HEK293 (cell line): ENCODE measurements at regions not wholly inside any gene's neighbourhood (a gene's known extent, or its start where the extent isn't known, plus 50 kb on each side); places are given as distances from the start of the nearest gene placed in this dataset.

Source experiments
- CTCF ChIA-PET: fragments of 350-600 bp; formaldehyde crosslinking; extraction: SDS; loops from one replicate; lab custom pipeline; 2021; ENCODE audit warnings: antibody characterized with exemption; lab: Yijun Ruan, JAX
- POLR2A ChIA-PET: fragments of 300-600 bp; formaldehyde crosslinking; extraction: SDS; loops from one replicate; lab custom pipeline; 2020; ENCODE audit warnings: antibody characterized with exemption, inconsistent platforms; lab: Yijun Ruan, JAX
- H3K27ac ChIP-seq: fragments of 200-500 bp; sonication (Bioruptor generic); 2 replicates; pipeline ENCODE4 v1.5.1; 2014; ENCODE audit warnings: low read depth, low read length, control low read depth, inconsistent platforms; ENCODE audit errors: extremely low read depth
- H3K36me3 ChIP-seq, 2 experiments: fragments of 200-500 bp in 1 of 2; sonication (Bioruptor generic) in 1 of 2; 1 replicate in 1 of 2; 2 replicates in 1 of 2; pipeline ENCODE4 v1.5.1; 2014 to 2017; ENCODE audit warnings: inconsistent platforms in 2 of 2, low read length in 2 of 2; ENCODE audit not compliant: control insufficient read depth in 2 of 2, insufficient read depth in 1 of 2
- H3K4me1 ChIP-seq: fragments of 200-500 bp; sonication (Bioruptor generic); 2 replicates; pipeline ENCODE4 v1.5.1; 2014; ENCODE audit warnings: mild to moderate bottlenecking, low read length, inconsistent platforms; ENCODE audit not compliant: control insufficient read depth, insufficient read depth
- H3K4me3 ChIP-seq: 2 replicates; pipeline ENCODE4 v1.5.1; 2011; ENCODE audit warnings: low read depth, mild to moderate bottlenecking, control low read depth, low read length, moderate library complexity
- H3K9me3 ChIP-seq: fragments of 200-500 bp; sonication (Bioruptor generic); 2 replicates; pipeline ENCODE4 v1.5.1; 2014; ENCODE audit warnings: low read depth, low read length, inconsistent platforms; ENCODE audit not compliant: control insufficient read depth, insufficient read depth
- ATF2 ChIP-seq: fragments of 450-650 bp; formaldehyde crosslinking; IDR thresholded peaks from 2 replicates; pipeline ENCODE4 v1.5.1; 2016; ENCODE audit warnings: missing biosample characterization, missing genetic modification characterization, low read depth
- ELK4 ChIP-seq: IDR thresholded peaks from 2 replicates; pipeline ENCODE4 v1.6.1; 2011; ENCODE audit warnings: mild to moderate bottlenecking, low read depth, low read length, borderline replicate concordance
- GFI1B ChIP-seq: fragments of 450-650 bp; formaldehyde crosslinking; IDR thresholded peaks from 2 replicates; pipeline ENCODE4 v1.5.1; 2016; ENCODE audit warnings: missing biosample characterization, missing genetic modification characterization
- HOXA7 ChIP-seq: sonication (generic); formaldehyde crosslinking; IDR thresholded peaks from 2 replicates; pipeline ENCODE4 v1.8.1; 2022; ENCODE audit warnings: missing genetic modification reagents, borderline replicate concordance
- HOXD13 ChIP-seq: sonication (generic); formaldehyde crosslinking; IDR thresholded peaks from 2 replicates; pipeline ENCODE4 v1.8.0; 2022; ENCODE audit warnings: missing genetic modification reagents, borderline replicate concordance
- MEIS1 ChIP-seq: sonication (generic); formaldehyde crosslinking; IDR thresholded peaks from 2 replicates; pipeline ENCODE4 v1.8.1; 2022; ENCODE audit warnings: missing genetic modification reagents, mild to moderate bottlenecking, borderline replicate concordance
- SETDB1 ChIP-seq: IDR thresholded peaks from one replicate; pipeline ENCODE4 v1.6.1; 2017; ENCODE audit warnings: mild to moderate bottlenecking, low read length, moderate library complexity, mixed read lengths; ENCODE audit not compliant: insufficient read length
- SP3 ChIP-seq: fragments of 450-650 bp; formaldehyde crosslinking; IDR thresholded peaks from 2 replicates; pipeline ENCODE4 v1.5.1; 2016; ENCODE audit warnings: missing biosample characterization, missing genetic modification characterization
- TCF7L2 ChIP-seq: IDR thresholded peaks from 2 replicates; pipeline ENCODE4 v1.6.1; 2011; ENCODE audit warnings: low read depth, mild to moderate bottlenecking, inconsistent platforms, low read length, moderate library complexity, borderline replicate concordance
- TRIM28 ChIP-seq: IDR thresholded peaks from 2 replicates; pipeline ENCODE4 v1.6.1; 2011; ENCODE audit warnings: low read length, control low read depth, borderline replicate concordance
- ZBTB7A ChIP-seq: fragments of 450-650 bp; formaldehyde crosslinking; IDR thresholded peaks from 2 replicates; pipeline ENCODE4 v1.5.1; 2016; ENCODE audit warnings: low read depth, missing biosample characterization, missing genetic modification characterization
- ZFP3 ChIP-seq: fragments of 450-650 bp; formaldehyde crosslinking; IDR thresholded peaks from 2 replicates; pipeline ENCODE4 v1.5.1; 2016; ENCODE audit warnings: low read depth, missing biosample characterization, missing genetic modification characterization
- ZFP69B ChIP-seq: fragments of 450-650 bp; formaldehyde crosslinking; IDR thresholded peaks from 2 replicates; pipeline ENCODE4 v1.5.1; 2016; ENCODE audit warnings: missing biosample characterization, missing genetic modification characterization
- ZIC2 ChIP-seq: fragments of 450-650 bp; formaldehyde crosslinking; IDR thresholded peaks from 2 replicates; pipeline ENCODE4 v1.5.1; 2016; ENCODE audit warnings: missing biosample characterization, missing genetic modification characterization
- ZNF146 ChIP-seq: fragments of 450-650 bp; formaldehyde crosslinking; IDR thresholded peaks from 2 replicates; pipeline ENCODE4 v1.5.1; 2016; ENCODE audit warnings: missing biosample characterization, missing genetic modification characterization
- ZNF19 ChIP-seq: fragments of 450-650 bp; formaldehyde crosslinking; IDR thresholded peaks from 2 replicates; pipeline ENCODE4; 2016; ENCODE audit warnings: missing biosample characterization, missing genetic modification characterization, low read depth
- ZNF23 ChIP-seq: fragments of 450-650 bp; formaldehyde crosslinking; IDR thresholded peaks from 2 replicates; pipeline ENCODE4 v1.5.1; 2016; ENCODE audit warnings: missing biosample characterization, missing genetic modification characterization, borderline replicate concordance
- ZNF366 ChIP-seq: fragments of 450-650 bp; formaldehyde crosslinking; conservative IDR thresholded peaks from 2 replicates; pipeline ENCODE4 v1.5.1; 2016; ENCODE audit warnings: missing biosample characterization, missing genetic modification characterization
- ZNF37A ChIP-seq: fragments of 450-650 bp; IDR thresholded peaks from 2 replicates; pipeline ENCODE4 v1.5.1; 2018; ENCODE audit warnings: missing biosample characterization, missing genetic modification characterization
- ZNF404 ChIP-seq: fragments of 450-650 bp; formaldehyde crosslinking; IDR thresholded peaks from 2 replicates; pipeline ENCODE4 v1.5.1; 2017; ENCODE audit warnings: missing biosample characterization, missing genetic modification characterization
- ZNF416 ChIP-seq: fragments of 450-650 bp; formaldehyde crosslinking; IDR thresholded peaks from 2 replicates; pipeline ENCODE4 v1.5.1; 2016; ENCODE audit warnings: missing biosample characterization, missing genetic modification characterization
- ZNF473 ChIP-seq: fragments of 450-650 bp; formaldehyde crosslinking; IDR thresholded peaks from 2 replicates; pipeline ENCODE4 v1.5.1; 2017; ENCODE audit warnings: missing biosample characterization, missing genetic modification characterization
- ZNF585B ChIP-seq: fragments of 450-650 bp; formaldehyde crosslinking; IDR thresholded peaks from 2 replicates; pipeline ENCODE4 v1.5.1; 2016; ENCODE audit warnings: missing biosample characterization, missing genetic modification characterization
- ZNF610 ChIP-seq: fragments of 450-650 bp; formaldehyde crosslinking; IDR thresholded peaks from 2 replicates; pipeline ENCODE4 v1.5.1; 2016; ENCODE audit warnings: missing biosample characterization, missing genetic modification characterization, borderline replicate concordance
- ZNF654 ChIP-seq: fragments of 450-650 bp; formaldehyde crosslinking; IDR thresholded peaks from 2 replicates; pipeline ENCODE4 v1.5.1; 2016; ENCODE audit warnings: low read depth, missing biosample characterization, missing genetic modification characterization
- ZNF76 ChIP-seq: fragments of 450-650 bp; formaldehyde crosslinking; IDR thresholded peaks from 2 replicates; pipeline ENCODE4; 2016; ENCODE audit warnings: low read depth, missing biosample characterization, missing genetic modification characterization, borderline replicate concordance
- ZNF768 ChIP-seq: fragments of 450-650 bp; formaldehyde crosslinking; IDR thresholded peaks from 2 replicates; pipeline ENCODE4 v1.5.1; 2018; ENCODE audit warnings: missing biosample characterization, mild to moderate bottlenecking, missing genetic modification characterization
- ZNF776 ChIP-seq: fragments of 450-650 bp; formaldehyde crosslinking; IDR thresholded peaks from 2 replicates; pipeline ENCODE4 v1.5.0; 2017; ENCODE audit warnings: missing biosample characterization, missing genetic modification characterization, borderline replicate concordance
- ZSCAN30 ChIP-seq: fragments of 450-650 bp; IDR thresholded peaks from 2 replicates; pipeline ENCODE4 v1.5.1; 2018; ENCODE audit warnings: missing biosample characterization, mild to moderate bottlenecking, missing genetic modification characterization, moderate library complexity
- ZXDB ChIP-seq: fragments of 450-650 bp; formaldehyde crosslinking; IDR thresholded peaks from 2 replicates; pipeline ENCODE4 v1.5.1; 2016; ENCODE audit warnings: missing biosample characterization, missing genetic modification characterization

- TF ChIP-seq ELK4: no peak
- TF ChIP-seq ZFP3 (tag by site-specific recombination): no peak
Measured at GRCh38 chr11:27864091-27864491, 163.8 kb upstream of the BDNF start (continued).

- Histone ChIP-seq H3K9me3 (no peaks in the 10 kb centered on the region), H3K4me1 (no peaks in the 10 kb centered on the region), H3K27ac (no peak overlapping the region), H3K4me3 (no peak overlapping the region), H3K36me3 (no peaks in the 10 kb centered on the region)
- no peak for TF ChIP-seq ZXDB (tag by site-specific recombination)
- TF ChIP-seq ZNF416: no peak
- no peak for TF ChIP-seq ZNF404 (tag by site-specific recombination)
- no peak for TF ChIP-seq SP3 (tag by site-specific recombination)
- no peak for TF ChIP-seq ZBTB7A (tag by site-specific recombination)
- TF ChIP-seq TRIM28: no peak
- no peak for TF ChIP-seq ZNF76 (tag by site-specific recombination)
- no peak for TF ChIP-seq SETDB1
- TF ChIP-seq MEIS1 (CRISPR knock-in tag): no peak
- TF ChIP-seq ZNF146 (tag by site-specific recombination): no peak
- no peak for TF ChIP-seq ZNF610
- TF ChIP-seq ATF2 (tag by site-specific recombination): no peak
- no peak for TF ChIP-seq GFI1B (tag by site-specific recombination)
- ChIA-PET POLR2A (no interaction called here), CTCF (no interaction called here)
Measured at GRCh38 chr11:27863637-27864036, 163.4 kb upstream of the BDNF start.

GRCh38 chr11:27861706-27862430 lies 161.6 kb upstream of the BDNF start:
- POLR2A ChIA-PET: no interaction called here

GRCh38 chr11:27860811-27861210 lies 160.6 kb upstream of the BDNF start:
- ChIA-PET CTCF (no interaction called here), POLR2A (no interaction called here)
- Histone ChIP-seq H3K27ac (no peak overlapping the region), H3K9me3 (no peaks in the 10 kb centered on the region), H3K4me3 (no peak overlapping the region), H3K36me3 (no peaks in the 10 kb centered on the region), H3K4me1 (no peaks in the 10 kb centered on the region)
- TF ChIP-seq ZFP69B: no peak
- no peak for TF ChIP-seq ZSCAN30
- TF ChIP-seq ZIC2 (tag by site-specific recombination): no peak
- no peak for TF ChIP-seq ZNF23 (tag by site-specific recombination)
- TF ChIP-seq ZNF366: no peak
- no peak for TF ChIP-seq ZNF654 (tag by site-specific recombination)
- no peak for TF ChIP-seq ZNF768 (tag by site-specific recombination)
- TF ChIP-seq ZNF19 (tag by site-specific recombination): no peak
- TF ChIP-seq ZNF473 (tag by site-specific recombination): no peak
- TF ChIP-seq HOXD13: no peak

More at GRCh38 chr11:27861706-27862430, 161.6 kb upstream of the BDNF start:
- Histone ChIP-seq H3K27ac (no peak overlapping the region), H3K4me1 (no peaks in the 10 kb centered on the region), H3K9me3 (no peaks in the 10 kb centered on the region), H3K4me3 (no peak overlapping the region), H3K36me3 (no peaks in the 10 kb centered on the region)
- TF ChIP-seq ZNF776 (tag by site-specific recombination) (no peak), ZNF585B (tag by site-specific recombination) (no peak), TCF7L2 (no peak), ZNF768 (tag by site-specific recombination) (no peak), ZNF37A (tag by site-specific recombination) (no peak), HOXA7 (CRISPR knock-in tag) (no peak)
- CTCF ChIA-PET: interaction anchor here (0.7 kb wide), 1 partner anchor 245 kb away, joined by 3 read pairs; no protein-coding TSS in a partner anchor
